Lower leg skin (tissue), 4 donors: ENCODE measurements at regions not wholly inside any gene's neighbourhood (a gene's known extent, or its start where the extent isn't known, plus 50 kb on each side); places are given as distances from the start of the nearest gene placed in this dataset.

Experiments used
- DNase-seq, 2 donors: peaks; one replicate each; pipeline ENCODE4 v3.0.0-alpha.2; 2019; ENCODE audit warnings: low spot score in 2 of 2
- H3K4me3 ChIP-seq: fragments of 200-600 bp; sonication (generic); 2 replicates; pipeline ENCODE4 v1.5.1; 2017; ENCODE audit warnings: mild to moderate bottlenecking, low read depth; ENCODE audit not compliant: poor library complexity, severe bottlenecking
- POLR2A ChIP-seq, 2 donors: fragments of 450-650 bp; IDR thresholded peaks; one replicate each; pipeline ENCODE4 v1.6.1; 2016 to 2017; ENCODE audit warnings: antibody characterized with exemption in 2 of 2, mild to moderate bottlenecking in 1 of 2, moderate library complexity in 1 of 2
- WGBS, 2 donors: methylation state at CpG; one replicate each; pipeline ENCODE4 v1.1.5; 2018; 5-methylcytosine and 5-hydroxymethylcytosine counted together
- intact Hi-C: fragments of 100-400 bp; cut with DNase I; formaldehyde crosslinking; loops from one replicate; pipeline ENCODE4 v1.15.0; 2023; ENCODE audit warnings: low total_unique reads
- TF ChIP-seq, protein P1 (sequence below), 3 donors: fragments of 450-650 bp; IDR thresholded peaks; one replicate each; pipeline ENCODE4 v1.5.1; 2016; ENCODE audit warnings: antibody characterized with exemption in 3 of 3, mild to moderate bottlenecking in 3 of 3, moderate library complexity in 2 of 3

DNA sequence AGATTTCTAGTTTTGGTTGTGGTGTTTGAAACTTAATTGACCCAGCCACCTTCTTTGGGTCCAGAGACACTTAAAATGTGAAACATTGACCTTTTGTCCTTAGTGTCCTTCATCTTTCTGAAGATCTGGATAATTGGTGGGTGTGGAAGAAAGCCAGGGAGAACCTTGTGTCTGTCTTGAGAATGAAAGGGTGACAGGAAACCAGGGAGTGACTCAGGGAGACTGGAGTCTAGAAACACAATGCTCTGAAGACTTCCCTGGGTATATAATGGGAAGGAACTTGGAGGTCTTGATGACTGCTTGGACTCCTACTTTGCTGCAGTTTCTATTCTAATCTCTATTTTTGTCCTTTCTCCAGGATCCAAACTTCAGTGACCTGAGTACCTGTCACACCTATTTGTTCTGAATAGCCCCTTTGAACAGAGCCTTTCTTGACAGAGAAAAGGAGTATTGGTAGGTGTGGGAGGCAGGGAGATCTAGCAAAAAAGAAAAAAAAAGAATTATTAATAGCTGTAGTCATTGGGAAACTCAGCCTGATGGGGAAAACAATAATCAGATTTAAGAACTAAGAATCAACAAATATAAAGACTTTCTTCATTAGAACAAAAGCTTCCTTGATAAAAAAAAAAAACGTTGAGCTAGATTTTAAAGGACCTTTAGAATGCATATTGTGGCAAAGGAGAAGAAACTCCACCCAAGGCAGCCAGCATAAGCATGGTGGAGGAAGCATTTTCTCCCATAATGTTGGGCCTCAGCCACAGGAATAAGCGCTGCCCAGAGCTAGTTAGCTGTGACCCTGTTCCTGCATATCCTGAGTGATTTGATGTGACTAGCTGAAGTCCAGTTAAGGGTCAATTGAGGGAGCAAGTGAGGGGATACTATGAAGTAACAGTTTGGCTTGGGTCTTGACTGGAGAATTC is 77.9 kb upstream of the HOXC13 start:
- 48 to 65% methylated on average over 2 of the region's 2 CpGs for WGBS, 2 donors
- H3K4me3 ChIP-seq: no peak overlapping the region
- no peak for DNase-seq
- intact Hi-C loops: no loop called here
- no peak for TF ChIP-seq POLR2A (IDR thresholded peaks at IDR 0.05)
- TF ChIP-seq, protein P1, sequence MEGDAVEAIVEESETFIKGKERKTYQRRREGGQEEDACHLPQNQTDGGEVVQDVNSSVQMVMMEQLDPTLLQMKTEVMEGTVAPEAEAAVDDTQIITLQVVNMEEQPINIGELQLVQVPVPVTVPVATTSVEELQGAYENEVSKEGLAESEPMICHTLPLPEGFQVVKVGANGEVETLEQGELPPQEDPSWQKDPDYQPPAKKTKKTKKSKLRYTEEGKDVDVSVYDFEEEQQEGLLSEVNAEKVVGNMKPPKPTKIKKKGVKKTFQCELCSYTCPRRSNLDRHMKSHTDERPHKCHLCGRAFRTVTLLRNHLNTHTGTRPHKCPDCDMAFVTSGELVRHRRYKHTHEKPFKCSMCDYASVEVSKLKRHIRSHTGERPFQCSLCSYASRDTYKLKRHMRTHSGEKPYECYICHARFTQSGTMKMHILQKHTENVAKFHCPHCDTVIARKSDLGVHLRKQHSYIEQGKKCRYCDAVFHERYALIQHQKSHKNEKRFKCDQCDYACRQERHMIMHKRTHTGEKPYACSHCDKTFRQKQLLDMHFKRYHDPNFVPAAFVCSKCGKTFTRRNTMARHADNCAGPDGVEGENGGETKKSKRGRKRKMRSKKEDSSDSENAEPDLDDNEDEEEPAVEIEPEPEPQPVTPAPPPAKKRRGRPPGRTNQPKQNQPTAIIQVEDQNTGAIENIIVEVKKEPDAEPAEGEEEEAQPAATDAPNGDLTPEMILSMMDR (IDR thresholded peaks at IDR 0.05): no peak

DNA sequence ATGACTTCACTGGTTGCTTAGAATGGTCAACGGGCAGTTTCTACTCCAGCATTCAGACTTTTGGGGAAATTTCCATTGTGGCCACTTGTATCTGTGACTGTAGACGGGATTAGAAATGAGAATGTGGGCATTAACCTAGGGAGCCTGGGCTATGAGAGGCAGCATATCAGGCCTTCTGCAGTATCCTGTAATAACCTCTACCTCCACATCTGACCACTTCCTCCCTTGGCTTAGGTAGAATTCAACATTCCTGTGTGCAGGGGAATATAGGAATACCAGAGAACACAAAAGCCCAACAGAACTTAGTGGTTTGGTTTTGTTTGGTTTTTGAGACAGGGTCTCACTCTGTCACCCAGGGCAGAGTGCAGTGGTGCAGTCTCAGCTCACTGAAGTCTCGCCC is 76.4 kb upstream of the HOXC13 start:
- TF ChIP-seq, protein P1 (IDR thresholded peaks at IDR 0.05): no peak
- no peak for TF ChIP-seq POLR2A (IDR thresholded peaks at IDR 0.05)
- no peak overlapping the region for H3K4me3 ChIP-seq
- DNase-seq: no peak
- 64 to 92% methylated on average over 3 of the region's 3 CpGs for WGBS, 2 donors
- intact Hi-C loops: no loop called here

DNA sequence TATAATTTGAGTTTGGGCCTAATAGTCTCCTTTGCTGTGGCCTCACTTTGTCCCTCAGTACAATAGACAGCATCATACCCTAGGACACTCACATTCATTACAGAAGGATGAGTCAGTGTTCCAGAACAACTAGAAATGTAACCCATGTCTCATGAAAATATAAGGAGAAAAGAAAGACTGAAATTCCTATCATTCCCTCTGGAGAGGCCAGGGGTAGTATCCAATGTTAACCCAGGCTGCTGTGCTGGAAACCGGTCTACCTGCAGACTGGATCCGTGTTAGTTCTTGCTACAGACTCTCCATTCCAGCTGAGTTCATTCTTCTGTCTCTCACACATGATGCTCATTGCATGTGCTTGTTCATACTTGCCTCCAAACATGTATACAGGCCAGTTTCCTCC is 75.8 kb upstream of the HOXC13 start:
- no peak for DNase-seq
- intact Hi-C loops: no loop called here
- TF ChIP-seq, protein P1 (IDR thresholded peaks at IDR 0.05): no peak
- no peak for TF ChIP-seq POLR2A (IDR thresholded peaks at IDR 0.05)
- WGBS, 2 donors: 55 to 61% methylated on average over 2 of the region's 2 CpGs
- no peak overlapping the region for H3K4me3 ChIP-seq

DNA sequence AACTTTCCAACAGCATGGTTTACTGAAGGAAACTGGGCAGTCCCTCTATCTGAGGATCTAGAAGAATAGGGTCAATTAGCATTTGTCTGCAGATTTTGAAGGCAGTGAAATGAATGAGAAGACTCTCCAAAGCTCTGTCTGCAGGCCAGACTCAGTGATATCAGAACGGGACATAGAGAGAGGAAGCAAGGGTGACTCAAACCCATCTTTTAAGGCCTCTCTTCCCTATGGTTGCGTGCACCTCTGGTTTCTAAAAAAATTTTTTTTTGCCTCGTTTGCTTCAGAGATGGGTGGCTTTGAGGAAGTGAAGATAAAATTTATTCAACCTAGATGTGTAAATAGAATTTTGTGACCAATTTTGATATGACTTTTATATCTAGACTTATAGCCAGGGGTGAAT is 71.9 kb upstream of the HOXC13 start:
- DNase-seq: no peak
- 83 to 91% methylated on average over 3 of the region's 3 CpGs for WGBS, 2 donors
- TF ChIP-seq, protein P1 (IDR thresholded peaks at IDR 0.05): no peak
- no peak for TF ChIP-seq POLR2A (IDR thresholded peaks at IDR 0.05)
- intact Hi-C loops: no loop called here
- H3K4me3 ChIP-seq: no peak overlapping the region

DNA sequence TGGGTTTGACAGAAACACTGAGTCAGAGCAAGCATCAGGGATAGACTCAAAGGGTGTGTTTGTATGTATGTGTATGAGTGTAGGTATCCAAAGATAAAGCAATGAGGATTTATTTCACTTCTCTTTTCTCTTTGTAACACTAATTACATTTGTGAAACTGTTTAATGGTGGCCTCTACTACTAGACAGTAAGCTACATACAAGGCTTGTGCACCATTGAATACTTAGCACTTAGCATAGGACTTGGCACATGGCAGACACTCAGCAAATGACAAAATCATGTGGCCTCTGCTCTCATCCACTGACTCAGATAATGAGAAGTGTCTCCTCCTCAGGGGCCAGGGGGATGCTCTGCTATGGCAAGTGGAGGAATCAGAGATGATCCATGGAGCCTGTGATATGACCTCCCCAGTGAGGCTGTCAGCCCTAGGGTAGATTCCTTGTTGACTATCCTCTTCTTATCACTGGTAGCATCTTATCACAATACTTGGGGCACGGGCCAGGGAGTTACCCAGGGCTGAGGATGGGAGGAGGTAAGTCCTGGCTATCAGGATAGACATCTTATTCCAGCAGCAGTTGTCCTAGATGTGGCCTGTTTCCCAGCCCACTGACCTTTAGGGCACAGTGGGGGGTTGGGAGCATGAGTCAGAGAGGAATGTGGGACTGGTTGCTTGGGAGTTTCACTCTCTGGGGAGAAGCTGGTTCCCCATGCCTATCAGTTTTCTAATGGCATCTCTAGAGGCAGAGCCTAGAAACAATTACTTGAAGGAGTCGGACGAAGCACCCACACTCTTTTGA is 71.2 kb upstream of the HOXC13 start:
- intact Hi-C loops: no loop called here
- no peak overlapping the region for H3K4me3 ChIP-seq
- TF ChIP-seq, protein P1 (IDR thresholded peaks at IDR 0.05): no peak
- no peak for TF ChIP-seq POLR2A (IDR thresholded peaks at IDR 0.05)
- DNase-seq: no peak
- WGBS, 2 donors: 33 to 57% methylated on average over 3 of the region's 3 CpGs
